ENCODE measurements at regions not wholly inside any gene's neighbourhood (a gene's known extent, or its start where the extent isn't known, plus 50 kb on each side); places are given as distances from the start of the nearest gene placed in this dataset.
A peak's percentile ranks its signal among the peaks of the same experiment; 100 is the strongest.

- Histone ChIP-seq H3K9me3 (ENCODE audit: control insufficient read depth, low read depth, low read length) (no peaks in the 10 kb centered on the region), H4K5ac (ENCODE audit: insufficient read length, low read depth, low read length) (no peak overlapping the region), H2AK5ac (ENCODE audit: insufficient read length, low read length) (no peak overlapping the region), H2BK15ac (ENCODE audit: low read depth, low read length) (no peak overlapping the region), H3K27me3 (ENCODE audit: insufficient read depth, low read length) (no peaks in the 10 kb centered on the region), H2BK5ac (ENCODE audit: insufficient read length, low read length) (no peak overlapping the region), H2BK12ac (ENCODE audit: insufficient read length, low read depth, low read length) (no peak overlapping the region), H3K79me1 (ENCODE audit: insufficient read depth, low read depth, low read length, poor library complexity, severe bottlenecking) (no peaks in the 10 kb centered on the region), H3K79me2 (ENCODE audit: insufficient read depth, low read length) (no peaks in the 10 kb centered on the region), H3K4me2 (ENCODE audit: insufficient read depth, insufficient read length, low read length) (no peak overlapping the region), H2BK120ac (ENCODE audit: low read depth, low read length, poor library complexity, severe bottlenecking) (no peak overlapping the region), H4K20me1 (ENCODE audit: control insufficient read depth, insufficient read depth, insufficient read length) (no peaks in the 10 kb centered on the region), H4K91ac (ENCODE audit: insufficient read length, low read depth, low read length) (no peak overlapping the region), H3K23me2 (ENCODE audit: insufficient read length, low read depth, low read length, poor library complexity, severe bottlenecking) (no peaks in the 10 kb centered on the region), H3T11ph (ENCODE audit: low read length) (no peak overlapping the region), H2AFZ (ENCODE audit: low read length) (no peak overlapping the region), H3K23ac (ENCODE audit: insufficient read length, low read depth, low read length) (no peak overlapping the region), H3K4me1 (ENCODE audit: insufficient read depth, low read length) (no peaks in the 10 kb centered on the region; the same call in 1 of the 2 replicates), H3K18ac (ENCODE audit: insufficient read length, low read depth, low read length) (no peak overlapping the region), H2BK20ac (ENCODE audit: low read depth, low read length, poor library complexity, severe bottlenecking) (no peak overlapping the region), H3K27ac (ENCODE audit: insufficient read length, low read depth, low read length) (no peak overlapping the region), H3K4ac (ENCODE audit: low read depth, low read length) (no peak overlapping the region), H4K8ac (replicated peaks; ENCODE audit: insufficient read length, low read depth, low read length) (no peak overlapping the region), H3K56ac (ENCODE audit: insufficient read length, low read depth, low read length) (no peak overlapping the region), H3K14ac (ENCODE audit: insufficient read depth, low read length) (no peak overlapping the region), H3K9ac (ENCODE audit: extremely low read depth, insufficient read length, low read length) (no peak overlapping the region)
- Mint-ChIP-seq H3K27me3 (ENCODE audit: low read depth) (no peaks in the 10 kb centered on the region), H3K4me3 (no peak overlapping the region), H3K27ac (peak overlapping the region in 1 of 3 experiments; percentile 60; a peak in 1 of 7 replicates), H3K36me3 (ENCODE audit: insufficient read depth in 1 of 3, low read depth in 3 of 3) (no peaks in the 10 kb centered on the region), H3K9me3 (no peaks in the 10 kb centered on the region; a peak in 1 of 5 replicates), H3K4me1 (peaks cover 8 to 17% of the 10 kb centered on the region in 2 experiments)
- TF ChIP-seq CTCF (conservative IDR thresholded peaks at IDR 0.05): no peak
- DNase-seq: no peak
- no CpG with 5 or more reads among the region's 1 CpG for WGBS (ENCODE audit: extremely low coverage, insufficient read length, low lambda C conversion rate)
Observed at GRCh38 chr11:83336993-83337392, 50.8 kb upstream of the CCDC90B start.
